Hepatocyte (in vitro differentiated cells): ENCODE measurements at regions not wholly inside any gene's neighbourhood (a gene's known extent, or its start where the extent isn't known, plus 50 kb on each side); places are given as distances from the start of the nearest gene placed in this dataset.

Experiments
- CTCF ChIP-seq: fragments of 200-600 bp; sonication (generic); IDR thresholded peaks from 2 replicates; pipeline ENCODE4 v1.5.1; 2016; ENCODE audit warnings: antibody characterized with exemption, mild to moderate bottlenecking; ENCODE audit not compliant: poor library complexity
- EZH2 ChIP-seq: fragments of 200-600 bp; sonication (generic); IDR thresholded peaks from 2 replicates; pipeline ENCODE4 v1.6.1; 2016; ENCODE audit warnings: antibody characterized with exemption, mild to moderate bottlenecking, borderline replicate concordance

DNA sequence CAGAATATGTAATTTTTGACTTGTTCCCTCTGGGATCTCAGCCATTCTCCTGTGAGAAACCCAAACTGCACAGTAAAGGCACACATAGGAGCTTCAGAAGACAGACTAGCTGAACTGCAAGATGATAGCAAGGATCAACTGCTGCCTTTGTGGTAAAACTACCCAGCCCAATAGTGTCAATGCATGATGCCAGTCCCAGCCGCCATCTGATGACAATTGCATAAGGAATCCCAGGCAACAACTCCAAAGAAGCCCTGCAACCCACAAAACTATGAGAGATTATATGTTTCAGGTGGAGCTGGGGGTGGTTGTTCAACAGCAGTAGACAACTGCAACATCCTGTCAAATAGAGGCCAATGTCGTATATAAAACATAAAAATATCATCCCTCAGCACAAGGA lies 192.4 kb upstream of the ARPP21 start:
- TF ChIP-seq CTCF = no peak
- no peak for TF ChIP-seq EZH2
